GM12865 (cell line): ENCODE measurements at regions not wholly inside any gene's neighbourhood (a gene's known extent, or its start where the extent isn't known, plus 50 kb on each side); places are given as distances from the start of the nearest gene placed in this dataset.
"Not testable (repeated sequence)": the region's sequence is repeated elsewhere in the genome, so short reads cannot be mapped to it uniquely, and the experiment has no call there.

ENCODE experiments used
- DNase-seq: peaks from one replicate; pipeline ENCODE4 v3.0.0; 2010; ENCODE audit warnings: low read depth
- H3K4me3 ChIP-seq: 2 replicates; pipeline ENCODE4 v1.5.1; 2011; ENCODE audit warnings: mild to moderate bottlenecking, low read depth, low read length, control low read depth
- TF ChIP-seq, protein P1 (sequence below): IDR thresholded peaks from 2 replicates; pipeline ENCODE4 v1.5.1; 2011; ENCODE audit warnings: low read length, control low read depth, low read depth, inconsistent platforms; ENCODE audit not compliant: insufficient read depth; ENCODE audit errors: missing control alignments

GRCh38 chr5:1640421-1640881 lies 116.7 kb upstream of the LPCAT1 start:
- DNase-seq = no peak
- TF ChIP-seq, protein P1, sequence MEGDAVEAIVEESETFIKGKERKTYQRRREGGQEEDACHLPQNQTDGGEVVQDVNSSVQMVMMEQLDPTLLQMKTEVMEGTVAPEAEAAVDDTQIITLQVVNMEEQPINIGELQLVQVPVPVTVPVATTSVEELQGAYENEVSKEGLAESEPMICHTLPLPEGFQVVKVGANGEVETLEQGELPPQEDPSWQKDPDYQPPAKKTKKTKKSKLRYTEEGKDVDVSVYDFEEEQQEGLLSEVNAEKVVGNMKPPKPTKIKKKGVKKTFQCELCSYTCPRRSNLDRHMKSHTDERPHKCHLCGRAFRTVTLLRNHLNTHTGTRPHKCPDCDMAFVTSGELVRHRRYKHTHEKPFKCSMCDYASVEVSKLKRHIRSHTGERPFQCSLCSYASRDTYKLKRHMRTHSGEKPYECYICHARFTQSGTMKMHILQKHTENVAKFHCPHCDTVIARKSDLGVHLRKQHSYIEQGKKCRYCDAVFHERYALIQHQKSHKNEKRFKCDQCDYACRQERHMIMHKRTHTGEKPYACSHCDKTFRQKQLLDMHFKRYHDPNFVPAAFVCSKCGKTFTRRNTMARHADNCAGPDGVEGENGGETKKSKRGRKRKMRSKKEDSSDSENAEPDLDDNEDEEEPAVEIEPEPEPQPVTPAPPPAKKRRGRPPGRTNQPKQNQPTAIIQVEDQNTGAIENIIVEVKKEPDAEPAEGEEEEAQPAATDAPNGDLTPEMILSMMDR = no peak
- H3K4me3 ChIP-seq = no peak overlapping the region

- TF ChIP-seq, protein P1 = no peak
- DNase-seq = no peak
- H3K4me3 ChIP-seq = no peak overlapping the region
Observed at GRCh38 chr5:1639757-1640156, 116.0 kb upstream of the LPCAT1 start.

- H3K4me3 ChIP-seq = no peak overlapping the region
- DNase-seq = no peak
- TF ChIP-seq, protein P1 = no peak
Observed at GRCh38 chr5:1638658-1639400, 115.1 kb upstream of the LPCAT1 start.

DNA sequence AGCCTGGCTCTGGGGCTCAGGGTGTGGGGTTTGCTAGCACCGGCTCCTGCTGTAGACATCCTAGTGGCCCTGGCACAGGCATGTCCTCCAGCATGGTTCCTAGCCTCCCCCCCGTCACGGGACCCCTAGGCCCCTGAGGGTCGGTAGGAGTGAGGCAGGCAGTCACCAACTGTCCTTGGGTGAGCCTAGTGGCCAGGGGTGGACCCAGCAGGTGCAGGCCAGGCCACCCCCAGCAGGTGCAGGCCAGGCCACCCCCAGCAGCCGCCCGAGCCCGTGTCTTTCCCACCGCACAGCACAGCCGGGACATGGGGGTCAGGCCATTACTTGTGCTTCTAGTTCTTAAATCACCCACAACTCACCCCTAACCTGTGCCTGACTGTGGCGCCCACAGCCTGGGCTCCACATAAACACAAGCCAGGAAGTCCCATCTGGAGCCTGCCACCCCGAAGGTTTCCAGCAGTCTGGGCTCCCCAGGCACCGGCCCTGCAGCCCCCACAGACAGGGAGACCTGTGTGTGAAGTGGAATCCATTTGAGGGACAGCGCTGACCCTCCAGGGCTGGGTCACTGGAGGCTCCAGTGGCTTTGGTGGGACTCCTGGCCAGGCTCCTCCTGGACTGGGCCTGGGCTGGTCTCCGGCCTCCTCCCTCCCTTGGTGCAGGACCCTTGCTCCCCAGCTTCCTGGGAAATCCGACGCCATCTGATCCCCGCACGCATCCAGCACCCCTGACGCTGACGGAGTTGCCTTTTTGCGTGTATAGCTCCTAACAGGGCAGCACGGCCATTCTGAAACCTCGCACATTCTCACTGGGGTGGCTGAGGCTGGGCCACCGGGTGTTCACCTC lies 114.1 kb upstream of the LPCAT1 start:
- H3K4me3 ChIP-seq = no peak overlapping the region
- DNase-seq = no peak
- TF ChIP-seq, protein P1 = no peak

DNA sequence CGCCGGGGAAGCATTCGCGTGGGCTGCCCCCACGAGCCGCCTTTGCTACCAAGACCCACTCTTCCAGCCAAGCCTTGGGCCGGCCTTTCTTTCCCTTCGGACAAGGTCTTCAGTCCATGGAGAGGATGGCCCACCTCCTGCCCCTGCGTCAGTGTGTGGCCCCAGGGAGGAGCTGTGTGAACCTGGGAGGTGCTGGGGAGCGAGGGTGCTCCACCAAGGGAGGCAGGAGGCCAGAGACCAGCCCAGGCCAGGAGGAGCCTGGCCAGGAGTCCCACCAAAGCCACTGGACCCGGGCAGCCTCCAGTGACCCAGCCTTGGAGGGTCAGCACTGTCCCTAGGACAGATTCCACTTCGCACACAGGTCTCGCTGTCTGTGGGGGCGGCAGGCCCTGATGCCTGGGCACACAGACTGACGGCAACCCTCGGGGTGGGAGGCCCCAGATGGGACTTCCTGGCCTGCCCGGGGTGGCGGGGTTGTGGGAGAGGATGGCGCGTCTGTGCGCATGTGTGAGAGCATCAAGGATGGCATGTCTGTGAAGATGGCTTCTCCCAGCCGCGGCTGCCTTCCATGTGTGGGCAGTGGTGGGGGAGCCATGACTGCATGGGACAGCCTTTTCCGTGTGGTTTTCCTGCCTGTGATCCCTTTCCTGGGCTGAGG lies 113.3 kb upstream of the LPCAT1 start:
- TF ChIP-seq, protein P1 = no peak
- no peak overlapping the region for H3K4me3 ChIP-seq
- DNase-seq = no peak

DNA sequence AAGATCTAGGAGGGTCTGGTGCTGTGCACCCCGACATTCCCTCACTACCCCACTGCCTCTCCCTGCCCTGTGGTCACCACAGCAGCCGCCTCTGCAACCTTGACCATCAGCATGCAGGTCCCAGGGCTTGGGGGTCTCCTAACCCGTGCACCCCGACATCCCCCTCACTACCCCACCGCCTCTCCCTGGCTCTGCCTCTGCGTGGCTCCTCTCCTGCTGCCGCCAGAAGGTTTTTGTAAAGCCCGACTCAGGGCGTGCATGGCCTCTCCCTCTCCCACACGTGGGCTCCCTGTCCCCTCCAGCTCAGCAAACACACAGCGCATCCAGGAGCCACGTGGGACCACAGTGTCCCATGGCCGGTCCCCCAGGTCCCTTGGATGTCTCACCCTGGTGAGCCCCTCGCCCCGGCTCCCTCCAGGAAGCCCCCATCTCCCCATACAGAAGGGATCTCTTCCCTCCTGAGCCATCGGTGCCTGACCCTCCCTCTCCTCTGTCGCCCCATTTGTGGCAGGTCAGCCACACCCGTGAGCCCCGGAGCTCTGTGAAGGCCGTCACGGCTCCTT lies 112.5 kb upstream of the LPCAT1 start:
- DNase-seq, H3K4me3 ChIP-seq: not testable (repeated sequence)

DNA sequence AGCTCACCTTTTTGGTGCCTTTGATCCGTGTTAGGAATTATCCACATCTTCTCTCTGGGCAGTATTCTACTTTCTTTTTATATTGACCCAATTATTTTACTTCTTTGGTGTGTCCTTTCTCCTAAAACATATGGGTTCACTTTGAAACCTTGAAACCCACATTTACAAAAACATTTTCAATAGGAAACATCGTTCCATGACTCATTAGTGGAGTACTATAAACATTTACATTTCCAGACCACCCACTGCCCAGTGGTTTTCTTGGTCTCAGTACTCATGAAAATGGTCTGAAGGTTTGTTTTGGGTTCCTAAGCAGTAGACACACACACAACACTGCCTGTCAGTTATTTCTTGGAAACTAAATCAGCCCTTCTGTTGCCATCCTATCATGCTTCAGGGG lies 111.7 kb upstream of the LPCAT1 start:
- not testable (repeated sequence) for DNase-seq

More for the DNA sequence above, 111.7 kb upstream of the LPCAT1 start:
- not testable (repeated sequence) for H3K4me3 ChIP-seq
